HCT116 (cell line): ENCODE measurements at regions not wholly inside any gene's neighbourhood (a gene's known extent, or its start where the extent isn't known, plus 50 kb on each side); places are given as distances from the start of the nearest gene placed in this dataset.

ENCODE experiments used
- ATAC-seq: fragments of 200-7000 bp; cut with Tn5 transposase; 2 replicates; pipeline ENCODE4 v1.9.1; 2020; ENCODE audit warnings: mild to moderate bottlenecking, moderate library complexity
- BruUV-seq: library from RNA; stranded (reverse); fragments of 400-500 nt; replicated peaks from 2 replicates; lab custom pipeline; 2021; lab: Mats Ljungman, UMichigan
- CTCF ChIA-PET: fragments of 300-600 bp; sonication (Branson Sonifier 250); formaldehyde crosslinking; loops from one replicate; lab custom pipeline; 2021; ENCODE audit warnings: antibody characterized with exemption; lab: Charles Lee
- POLR2A ChIA-PET: fragments of 300-600, 350-600 bp; sonication (Branson Sonifier 250); formaldehyde crosslinking; loops from one replicate; lab custom pipeline; 2021; ENCODE audit warnings: antibody characterized with exemption; lab: Charles Lee
- RAD21 ChIA-PET, 2 experiments: fragments of 300-600 bp; sonication (Branson Sonifier 250); formaldehyde crosslinking; loops; one replicate each; lab custom pipeline; 2023; ENCODE audit warnings: low total read pairs in 2 of 2; ENCODE audit not compliant: uncharacterized antibody in 2 of 2, unreplicated experiment in 2 of 2, low non-redundant PET in 1 of 2; lab: Charles Lee
- DNase-seq: peaks from one replicate; pipeline ENCODE4 v3.0.0-alpha.2; 2010; ENCODE audit warnings: low read depth, low spot score
- H2AFZ ChIP-seq: fragments of 200-600 bp; shearing (Covaris generic), sonication (generic); 2 replicates; pipeline ENCODE4 v1.6.1; 2017; ENCODE audit warnings: low read depth, mixed run types, mixed read lengths, antibody characterized with exemption, low read length; ENCODE audit not compliant: poor library complexity, severe bottlenecking
- H3K27ac ChIP-seq: 2 replicates; pipeline ENCODE4 v1.5.1; 2012; ENCODE audit warnings: low read depth, low read length
- H3K27me3 ChIP-seq: fragments of 200-600 bp; sonication (generic); 2 replicates; pipeline ENCODE4 v1.6.1; 2016; ENCODE audit warnings: mixed run types, low read length, mixed read lengths; ENCODE audit not compliant: insufficient read depth
- H3K36me3 ChIP-seq, 2 experiments: fragments of 200-500 bp in 1 of 2; fragments of 200-600 bp in 1 of 2; sonication (Bioruptor generic) in 1 of 2; sonication (generic) in 1 of 2; 2 replicates each; pipeline versions ENCODE4 v1.5.1 to v1.6.1; 2014 to 2016; ENCODE audit warnings: low read length in 2 of 2, inconsistent platforms in 1 of 2, mixed read lengths in 1 of 2, mixed run types in 1 of 2; ENCODE audit not compliant: insufficient read depth in 2 of 2, control insufficient read depth in 1 of 2
- H3K4me1 ChIP-seq, 2 experiments: fragments of 200-600 bp in 1 of 2; sonication (generic) in 1 of 2; 2 replicates each; pipeline versions ENCODE4 v1.5.1 to v1.6.1; 2012 to 2017; ENCODE audit warnings: low read length in 2 of 2, inconsistent platforms in 1 of 2, mild to moderate bottlenecking in 1 of 2, mixed read lengths in 1 of 2, mixed run types in 1 of 2, moderate library complexity in 1 of 2; ENCODE audit not compliant: insufficient read depth in 2 of 2, control insufficient read depth in 1 of 2
- H3K4me2 ChIP-seq: fragments of 200-600 bp; sonication (generic); 2 replicates; pipeline ENCODE4 v1.6.1; 2017; ENCODE audit warnings: mixed run types, low read length, mixed read lengths
- H3K4me3 ChIP-seq, 2 experiments: fragments of 200-600 bp in 1 of 2; sonication (generic) in 1 of 2; replicated peaks in 1 of 2; 2 replicates each; pipeline ENCODE4 v1.5.1; 2011 to 2016; ENCODE audit warnings: low read length in 2 of 2, control low read depth in 1 of 2, low read depth in 1 of 2, mild to moderate bottlenecking in 1 of 2, mixed read lengths in 1 of 2, mixed run types in 1 of 2
- H3K79me2 ChIP-seq: fragments of 200-600 bp; sonication (generic); 2 replicates; pipeline ENCODE4 v1.6.1; 2017; ENCODE audit warnings: mild to moderate bottlenecking, mixed run types, low read length, moderate library complexity, mixed read lengths; ENCODE audit not compliant: insufficient read depth
- H3K9ac ChIP-seq: fragments of 200-600 bp; sonication (generic); 2 replicates; pipeline ENCODE4 v1.6.1; 2016; ENCODE audit warnings: low read length, mixed read lengths
- H3K9me2 ChIP-seq: fragments of 200-600 bp; sonication (generic), shearing (Covaris generic); 2 replicates; pipeline ENCODE4 v1.6.1; 2017; ENCODE audit warnings: mixed run types, mild to moderate bottlenecking, moderate library complexity; ENCODE audit not compliant: insufficient read depth
- H3K9me3 ChIP-seq, 2 experiments: fragments of 200-500 bp in 1 of 2; fragments of 200-600 bp in 1 of 2; sonication (Bioruptor generic) in 1 of 2; sonication (generic) in 1 of 2; 2 replicates each; pipeline ENCODE4 v1.6.1; 2014 to 2017; ENCODE audit warnings: low read length in 2 of 2, mixed read lengths in 2 of 2, inconsistent platforms in 1 of 2, low read depth in 1 of 2, mild to moderate bottlenecking in 1 of 2, mixed run types in 1 of 2, moderate library complexity in 1 of 2; ENCODE audit not compliant: control insufficient read depth in 1 of 2, insufficient read depth in 1 of 2
- H4K20me1 ChIP-seq: fragments of 200-600 bp; sonication (generic), shearing (Covaris generic); 2 replicates; pipeline ENCODE4 v1.6.1; 2017; ENCODE audit warnings: mixed run types, mild to moderate bottlenecking, moderate library complexity; ENCODE audit not compliant: insufficient read depth
- ELF1 ChIP-seq: IDR thresholded peaks from 2 replicates; pipeline ENCODE4 v1.6.1; 2012; ENCODE audit warnings: low read depth, borderline replicate concordance
- EZH2phosphoT487 ChIP-seq: fragments of 200-600 bp; IDR thresholded peaks from 2 replicates; pipeline ENCODE4 v1.6.1; 2018; ENCODE audit warnings: antibody characterized with exemption, borderline replicate concordance
- FOSL1 ChIP-seq: IDR thresholded peaks from 2 replicates; pipeline ENCODE4 v1.6.1; 2012; ENCODE audit warnings: low read depth
- MAX ChIP-seq: IDR thresholded peaks from 2 replicates; pipeline ENCODE4 v1.6.1; 2012
- POLR2A ChIP-seq: IDR thresholded peaks from 2 replicates; pipeline ENCODE4 v1.7.0; 2011; ENCODE audit warnings: borderline replicate concordance; ENCODE audit not compliant: insufficient read depth, insufficient read length; ENCODE audit errors: extremely low read depth
- SIN3A ChIP-seq: IDR thresholded peaks from 2 replicates; pipeline ENCODE4 v1.6.1; 2012; ENCODE audit warnings: low read depth
- SRF ChIP-seq: IDR thresholded peaks from 2 replicates; pipeline ENCODE4 v1.6.1; 2012; ENCODE audit warnings: low read depth
- TCF7L2 ChIP-seq: IDR thresholded peaks from 2 replicates; pipeline ENCODE4 v1.7.0; 2011; ENCODE audit warnings: borderline replicate concordance, inconsistent platforms; ENCODE audit not compliant: insufficient read depth, insufficient read length; ENCODE audit errors: extremely low read depth
- YY1 ChIP-seq: IDR thresholded peaks from 2 replicates; pipeline ENCODE4 v1.6.1; 2011; ENCODE audit warnings: low read length, low read depth, moderate library complexity, mild to moderate bottlenecking; ENCODE audit not compliant: insufficient replicate concordance; ENCODE audit errors: extremely low read depth
- ZFX ChIP-seq: fragments of 450-650 bp; IDR thresholded peaks from 2 replicates; pipeline ENCODE4 v1.6.1; 2017
- ZNF274 ChIP-seq: fragments of 200-500 bp; sonication (Bioruptor generic); IDR thresholded peaks from 2 replicates; pipeline ENCODE4 v1.6.1; 2014; ENCODE audit warnings: mild to moderate bottlenecking, low read depth, low read length, inconsistent platforms
- intact Hi-C: fragments of 100-400 bp; cut with micrococcal nuclease; formaldehyde crosslinking; loops from 2 replicates; pipeline ENCODE4 v1.10.0; 2022
- TF ChIP-seq, protein P1 (sequence below): IDR thresholded peaks from 2 replicates; pipeline ENCODE4 v1.6.1; 2011; ENCODE audit warnings: mild to moderate bottlenecking, low read length, moderate library complexity; ENCODE audit not compliant: insufficient replicate concordance; ENCODE audit errors: extremely low read depth
- TF ChIP-seq, protein P2 (sequence below), 3 experiments: fragments of 200-600 bp in 1 of 3; sonication (generic) in 1 of 3; IDR thresholded peaks in 2 of 3; conservative IDR thresholded peaks in 1 of 3; 2 replicates each; pipeline ENCODE4 v1.5.1; 2012 to 2017; ENCODE audit warnings: low read depth in 2 of 3, low read length in 2 of 3, antibody characterized with exemption in 1 of 3, borderline replicate concordance in 1 of 3, control low read depth in 1 of 3, mild to moderate bottlenecking in 1 of 3, mixed read lengths in 1 of 3, mixed run types in 1 of 3, moderate library complexity in 1 of 3; ENCODE audit not compliant: insufficient read depth in 1 of 3
- TF ChIP-seq, protein P3 (sequence below): IDR thresholded peaks from 2 replicates; pipeline ENCODE4 v1.6.1; 2012; ENCODE audit warnings: low read depth

GRCh38 chr9:14004110-14004509 is 309.8 kb downstream of the NFIB start:
- DNase-seq (no peak), ATAC-seq (no peak)
- Histone ChIP-seq H3K36me3 (no peaks in the 10 kb centered on the region), H3K4me3 (no peak overlapping the region), H3K4me2 (no peak overlapping the region), H3K79me2 (no peaks in the 10 kb centered on the region), H4K20me1 (no peaks in the 10 kb centered on the region), H3K9me2 (no peaks in the 10 kb centered on the region), H3K27me3 (no peaks in the 10 kb centered on the region), H3K27ac (no peak overlapping the region), H3K4me1 (no peaks in the 10 kb centered on the region), H3K9ac (no peak overlapping the region), H2AFZ (no peak overlapping the region), H3K9me3 (peaks cover 0 to 3% of the 10 kb centered on the region in 2 experiments; a peak in 1 of 4 replicates)
- ChIA-PET RAD21 (no interaction called here), POLR2A (no interaction called here), CTCF (no interaction called here)
- no peak for TF ChIP-seq ELF1
- no peak for TF ChIP-seq SIN3A
- TF ChIP-seq, protein P1, sequence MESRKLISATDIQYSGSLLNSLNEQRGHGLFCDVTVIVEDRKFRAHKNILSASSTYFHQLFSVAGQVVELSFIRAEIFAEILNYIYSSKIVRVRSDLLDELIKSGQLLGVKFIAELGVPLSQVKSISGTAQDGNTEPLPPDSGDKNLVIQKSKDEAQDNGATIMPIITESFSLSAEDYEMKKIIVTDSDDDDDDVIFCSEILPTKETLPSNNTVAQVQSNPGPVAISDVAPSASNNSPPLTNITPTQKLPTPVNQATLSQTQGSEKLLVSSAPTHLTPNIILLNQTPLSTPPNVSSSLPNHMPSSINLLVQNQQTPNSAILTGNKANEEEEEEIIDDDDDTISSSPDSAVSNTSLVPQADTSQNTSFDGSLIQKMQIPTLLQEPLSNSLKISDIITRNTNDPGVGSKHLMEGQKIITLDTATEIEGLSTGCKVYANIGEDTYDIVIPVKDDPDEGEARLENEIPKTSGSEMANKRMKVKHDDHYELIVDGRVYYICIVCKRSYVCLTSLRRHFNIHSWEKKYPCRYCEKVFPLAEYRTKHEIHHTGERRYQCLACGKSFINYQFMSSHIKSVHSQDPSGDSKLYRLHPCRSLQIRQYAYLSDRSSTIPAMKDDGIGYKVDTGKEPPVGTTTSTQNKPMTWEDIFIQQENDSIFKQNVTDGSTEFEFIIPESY: no peak
- TF ChIP-seq SRF: no peak
- TF ChIP-seq, protein P2, sequence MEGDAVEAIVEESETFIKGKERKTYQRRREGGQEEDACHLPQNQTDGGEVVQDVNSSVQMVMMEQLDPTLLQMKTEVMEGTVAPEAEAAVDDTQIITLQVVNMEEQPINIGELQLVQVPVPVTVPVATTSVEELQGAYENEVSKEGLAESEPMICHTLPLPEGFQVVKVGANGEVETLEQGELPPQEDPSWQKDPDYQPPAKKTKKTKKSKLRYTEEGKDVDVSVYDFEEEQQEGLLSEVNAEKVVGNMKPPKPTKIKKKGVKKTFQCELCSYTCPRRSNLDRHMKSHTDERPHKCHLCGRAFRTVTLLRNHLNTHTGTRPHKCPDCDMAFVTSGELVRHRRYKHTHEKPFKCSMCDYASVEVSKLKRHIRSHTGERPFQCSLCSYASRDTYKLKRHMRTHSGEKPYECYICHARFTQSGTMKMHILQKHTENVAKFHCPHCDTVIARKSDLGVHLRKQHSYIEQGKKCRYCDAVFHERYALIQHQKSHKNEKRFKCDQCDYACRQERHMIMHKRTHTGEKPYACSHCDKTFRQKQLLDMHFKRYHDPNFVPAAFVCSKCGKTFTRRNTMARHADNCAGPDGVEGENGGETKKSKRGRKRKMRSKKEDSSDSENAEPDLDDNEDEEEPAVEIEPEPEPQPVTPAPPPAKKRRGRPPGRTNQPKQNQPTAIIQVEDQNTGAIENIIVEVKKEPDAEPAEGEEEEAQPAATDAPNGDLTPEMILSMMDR (IDR thresholded peaks at IDR 0.05 in 2 of 3, conservative IDR thresholded peaks at IDR 0.05 in 1 of 3; ENCODE audit: borderline replicate concordance in 1 of 3, insufficient read depth in 1 of 3, low read depth in 2 of 3, low read length in 2 of 3): no peak
- TF ChIP-seq YY1: no peak
- no peak for TF ChIP-seq EZH2phosphoT487
- no peak for TF ChIP-seq POLR2A
- no peak for TF ChIP-seq FOSL1
- TF ChIP-seq MAX: no peak
- TF ChIP-seq, protein P3, sequence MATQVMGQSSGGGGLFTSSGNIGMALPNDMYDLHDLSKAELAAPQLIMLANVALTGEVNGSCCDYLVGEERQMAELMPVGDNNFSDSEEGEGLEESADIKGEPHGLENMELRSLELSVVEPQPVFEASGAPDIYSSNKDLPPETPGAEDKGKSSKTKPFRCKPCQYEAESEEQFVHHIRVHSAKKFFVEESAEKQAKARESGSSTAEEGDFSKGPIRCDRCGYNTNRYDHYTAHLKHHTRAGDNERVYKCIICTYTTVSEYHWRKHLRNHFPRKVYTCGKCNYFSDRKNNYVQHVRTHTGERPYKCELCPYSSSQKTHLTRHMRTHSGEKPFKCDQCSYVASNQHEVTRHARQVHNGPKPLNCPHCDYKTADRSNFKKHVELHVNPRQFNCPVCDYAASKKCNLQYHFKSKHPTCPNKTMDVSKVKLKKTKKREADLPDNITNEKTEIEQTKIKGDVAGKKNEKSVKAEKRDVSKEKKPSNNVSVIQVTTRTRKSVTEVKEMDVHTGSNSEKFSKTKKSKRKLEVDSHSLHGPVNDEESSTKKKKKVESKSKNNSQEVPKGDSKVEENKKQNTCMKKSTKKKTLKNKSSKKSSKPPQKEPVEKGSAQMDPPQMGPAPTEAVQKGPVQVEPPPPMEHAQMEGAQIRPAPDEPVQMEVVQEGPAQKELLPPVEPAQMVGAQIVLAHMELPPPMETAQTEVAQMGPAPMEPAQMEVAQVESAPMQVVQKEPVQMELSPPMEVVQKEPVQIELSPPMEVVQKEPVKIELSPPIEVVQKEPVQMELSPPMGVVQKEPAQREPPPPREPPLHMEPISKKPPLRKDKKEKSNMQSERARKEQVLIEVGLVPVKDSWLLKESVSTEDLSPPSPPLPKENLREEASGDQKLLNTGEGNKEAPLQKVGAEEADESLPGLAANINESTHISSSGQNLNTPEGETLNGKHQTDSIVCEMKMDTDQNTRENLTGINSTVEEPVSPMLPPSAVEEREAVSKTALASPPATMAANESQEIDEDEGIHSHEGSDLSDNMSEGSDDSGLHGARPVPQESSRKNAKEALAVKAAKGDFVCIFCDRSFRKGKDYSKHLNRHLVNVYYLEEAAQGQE: no peak
- TF ChIP-seq ZNF274: no peak
- no peak for TF ChIP-seq TCF7L2
- no peak for TF ChIP-seq ZFX
- no TSS peak for BruUV-seq
- intact Hi-C loops: no loop called here
